Dendritic cell treated with granulocyte-macrophage colony-stimulating factor and Interleukin-4, amounts not matched to agents 40 ng/mL and 50 ng/mL, for 4 days (primary cell): ENCODE measurements at regions not wholly inside any gene's neighbourhood (a gene's known extent, or its start where the extent isn't known, plus 50 kb on each side); places are given as distances from the start of the nearest gene placed in this dataset.
"Not testable (repeated sequence)": the region's sequence is repeated elsewhere in the genome, so short reads cannot be mapped to it uniquely, and the experiment has no call there.

Experiments
- H3K27ac Mint-ChIP-seq: one replicate; pipeline ENCODE4 v1.8.0; 2022; ENCODE audit warnings: mild to moderate bottlenecking, mixed read lengths
- H3K27me3 Mint-ChIP-seq: one replicate; pipeline ENCODE4 v1.8.0; 2022; ENCODE audit warnings: mild to moderate bottlenecking, mixed read lengths
- H3K36me3 Mint-ChIP-seq: one replicate; pipeline ENCODE4 v1.8.0; 2022; ENCODE audit warnings: low read depth, mixed read lengths
- H3K4me1 Mint-ChIP-seq: one replicate; pipeline ENCODE4 v1.8.0; 2022; ENCODE audit warnings: low read depth, mixed read lengths
- H3K4me3 Mint-ChIP-seq: one replicate; pipeline ENCODE4 v1.8.0; 2022; ENCODE audit warnings: mild to moderate bottlenecking, moderate library complexity, mixed read lengths
- H3K9me3 Mint-ChIP-seq: one replicate; pipeline ENCODE4 v1.8.0; 2022; ENCODE audit warnings: mixed read lengths
- intact Hi-C: fragments of 100-400 bp; cut with micrococcal nuclease; formaldehyde crosslinking; loops from one replicate; pipeline ENCODE4 v1.15.0; 2022

DNA sequence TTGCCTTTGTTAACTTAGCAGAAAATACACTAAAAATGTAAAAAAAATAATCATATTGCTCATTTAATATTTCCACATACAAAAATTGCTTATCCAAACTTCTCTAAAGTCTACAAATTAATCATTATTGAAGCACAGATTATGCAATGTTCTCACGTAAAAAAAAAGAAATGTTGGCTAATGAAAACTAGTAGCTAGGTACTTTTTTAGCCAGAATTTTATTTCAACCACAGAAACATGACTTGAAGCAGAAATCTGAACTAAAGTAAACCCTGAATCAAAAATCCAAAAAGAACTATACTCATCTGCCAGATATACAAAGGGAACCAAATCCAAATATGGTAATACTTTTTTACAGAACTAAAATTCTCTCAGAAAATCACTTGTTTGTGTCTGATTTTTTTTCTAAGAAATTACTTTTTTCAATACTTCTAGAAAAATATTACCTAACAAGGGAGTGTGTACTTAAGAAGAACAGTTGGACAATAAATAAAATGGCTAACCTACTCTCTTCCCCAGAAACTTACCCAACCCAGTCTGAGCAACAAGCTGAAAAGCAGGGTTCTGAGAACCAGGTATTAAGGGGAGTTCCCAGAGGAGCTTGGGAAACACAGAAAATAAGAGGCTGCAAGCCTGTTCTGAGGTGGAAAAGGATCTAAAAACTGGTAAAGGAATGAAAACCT is 78.4 kb upstream of the RAP1B start:
- Mint-ChIP-seq H3K36me3 (no peaks in the 10 kb centered on the region), H3K27me3 (no peaks in the 10 kb centered on the region), H3K9me3 (no peaks in the 10 kb centered on the region), H3K4me3 (no peak overlapping the region), H3K4me1 (peaks cover 21% of the 10 kb centered on the region), H3K27ac (peak overlapping the region; percentile 72)
- intact Hi-C loops: loop anchor here (1.0 kb wide), 1 partner anchor 28 kb away; no protein-coding TSS in a partner anchor

- Mint-ChIP-seq H3K36me3 (no peaks in the 10 kb centered on the region), H3K27me3 (no peaks in the 10 kb centered on the region), H3K9me3 (no peaks in the 10 kb centered on the region), H3K4me3 (peak overlapping the region; percentile 1), H3K4me1 (peaks cover 21% of the 10 kb centered on the region), H3K27ac (peak overlapping the region; percentile 72)
- intact Hi-C loops: loop anchor here (1.0 kb wide), 1 partner anchor 27 kb away; no protein-coding TSS in a partner anchor
Observed at GRCh38 chr12:68532887-68533248, 77.8 kb upstream of the RAP1B start.

DNA sequence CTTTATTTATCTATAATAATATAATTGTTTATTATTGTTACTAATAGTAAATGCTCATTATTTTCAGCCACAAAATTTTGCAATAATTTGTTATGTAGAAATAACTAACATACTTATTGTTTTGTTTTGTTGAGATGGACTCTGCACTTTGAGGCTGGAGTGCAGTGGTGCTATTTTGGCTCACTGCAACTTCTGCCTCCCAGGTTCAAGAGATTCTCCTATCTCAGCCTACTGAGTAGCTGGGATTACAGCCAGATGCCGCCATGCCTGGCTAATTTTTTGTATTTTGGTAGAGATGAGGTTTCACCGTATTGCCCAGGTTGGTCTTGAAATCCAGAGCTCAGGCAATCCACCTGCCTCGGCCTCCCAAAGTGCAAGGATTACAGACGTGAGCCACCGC is 76.6 kb upstream of the RAP1B start:
- no peaks in the 10 kb centered on the region for H3K27me3 Mint-ChIP-seq
- intact Hi-C loops: no loop called here
- H3K27ac Mint-ChIP-seq: no peak overlapping the region
- no peak overlapping the region for H3K4me3 Mint-ChIP-seq
- peaks cover 27% of the 10 kb centered on the region for H3K4me1 Mint-ChIP-seq
- no peaks in the 10 kb centered on the region for H3K36me3 Mint-ChIP-seq
- H3K9me3 Mint-ChIP-seq: no peaks in the 10 kb centered on the region

- Mint-ChIP-seq H3K4me3 (no peak overlapping the region), H3K9me3 (peaks cover 8% of the 10 kb centered on the region), H3K4me1 (peaks cover 39% of the 10 kb centered on the region), H3K27me3 (no peaks in the 10 kb centered on the region), H3K36me3 (no peaks in the 10 kb centered on the region), H3K27ac (no peak overlapping the region)
- intact Hi-C loops: no loop called here
Observed at GRCh38 chr12:68536885-68537485, 73.7 kb upstream of the RAP1B start.

GRCh38 chr12:68537571-68537970 is 73.1 kb upstream of the RAP1B start:
- Mint-ChIP-seq H3K9me3 (peaks cover 8% of the 10 kb centered on the region), H3K36me3 (no peaks in the 10 kb centered on the region), H3K27ac (no peak overlapping the region), H3K27me3 (no peaks in the 10 kb centered on the region), H3K4me1 (peaks cover 39% of the 10 kb centered on the region), H3K4me3 (no peak overlapping the region)
- intact Hi-C loops: no loop called here

DNA sequence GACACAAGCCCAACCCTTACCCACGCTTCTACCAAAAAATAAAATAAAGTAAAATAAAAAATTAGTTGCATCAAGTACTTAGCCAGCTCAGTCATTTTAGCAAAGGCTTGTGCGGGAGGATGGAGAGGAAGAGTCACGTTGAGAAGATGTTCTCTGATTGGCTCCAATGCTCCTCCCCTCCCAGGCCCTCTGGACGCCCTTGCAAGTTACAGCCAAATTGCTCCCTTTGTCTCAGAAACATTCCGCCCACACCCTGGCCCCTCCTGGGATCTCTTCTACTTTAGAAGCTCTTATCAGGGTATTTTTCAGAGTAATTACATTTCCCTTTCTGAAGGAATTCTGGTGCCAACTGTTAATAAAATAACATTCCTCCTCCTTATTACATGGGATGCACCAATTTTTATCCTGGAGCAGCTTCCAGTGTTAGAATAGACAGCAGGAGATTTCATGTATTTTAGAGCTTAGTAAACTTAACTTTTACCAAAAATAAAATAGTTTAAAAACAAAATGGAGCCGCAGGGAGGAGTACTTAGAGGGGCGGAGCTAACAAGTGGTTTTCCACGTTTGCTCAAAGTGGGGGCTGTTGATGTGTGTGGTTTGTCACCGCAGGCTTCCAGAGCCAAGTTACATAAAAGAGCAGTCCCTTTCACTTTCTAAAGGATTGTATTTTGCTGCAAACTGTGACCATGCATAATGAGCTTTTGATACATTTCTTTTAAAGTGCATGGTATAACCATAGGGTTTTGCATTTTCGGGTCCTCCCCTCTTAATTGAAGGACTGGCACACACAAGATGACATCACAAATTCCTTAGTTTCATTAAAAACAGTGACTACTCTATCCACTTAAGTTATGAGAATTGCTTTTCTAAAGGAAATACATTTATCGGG is 71.7 kb upstream of the RAP1B start:
- no peaks in the 10 kb centered on the region for H3K27me3 Mint-ChIP-seq
- peaks cover 11% of the 10 kb centered on the region for H3K9me3 Mint-ChIP-seq
- no peak overlapping the region for H3K4me3 Mint-ChIP-seq
- peaks cover 28% of the 10 kb centered on the region for H3K4me1 Mint-ChIP-seq
- H3K36me3 Mint-ChIP-seq: no peaks in the 10 kb centered on the region
- H3K27ac Mint-ChIP-seq: no peak overlapping the region
- intact Hi-C loops: no loop called here

GRCh38 chr12:68539615-68539952 is 71.1 kb upstream of the RAP1B start:
- Mint-ChIP-seq H3K27ac (no peak overlapping the region), H3K4me1 (peaks cover 28% of the 10 kb centered on the region), H3K4me3 (no peak overlapping the region), H3K36me3 (no peaks in the 10 kb centered on the region), H3K9me3 (peaks cover 16% of the 10 kb centered on the region), H3K27me3 (no peaks in the 10 kb centered on the region)
- intact Hi-C loops: no loop called here

GRCh38 chr12:68540768-68541167 is 69.9 kb upstream of the RAP1B start:
- H3K27ac Mint-ChIP-seq: peak overlapping the region; percentile 45
- intact Hi-C loops, H3K4me3 Mint-ChIP-seq, H3K27me3 Mint-ChIP-seq, H3K36me3 Mint-ChIP-seq: not testable (repeated sequence)
- H3K9me3 Mint-ChIP-seq: peaks cover 16% of the 10 kb centered on the region
- peaks cover 28% of the 10 kb centered on the region for H3K4me1 Mint-ChIP-seq

GRCh38 chr12:68547318-68547717 is 63.4 kb upstream of the RAP1B start:
- H3K27ac Mint-ChIP-seq, H3K4me3 Mint-ChIP-seq, intact Hi-C loops, H3K4me1 Mint-ChIP-seq, H3K27me3 Mint-ChIP-seq, H3K36me3 Mint-ChIP-seq: not testable (repeated sequence)
- peaks cover 28% of the 10 kb centered on the region for H3K9me3 Mint-ChIP-seq

DNA sequence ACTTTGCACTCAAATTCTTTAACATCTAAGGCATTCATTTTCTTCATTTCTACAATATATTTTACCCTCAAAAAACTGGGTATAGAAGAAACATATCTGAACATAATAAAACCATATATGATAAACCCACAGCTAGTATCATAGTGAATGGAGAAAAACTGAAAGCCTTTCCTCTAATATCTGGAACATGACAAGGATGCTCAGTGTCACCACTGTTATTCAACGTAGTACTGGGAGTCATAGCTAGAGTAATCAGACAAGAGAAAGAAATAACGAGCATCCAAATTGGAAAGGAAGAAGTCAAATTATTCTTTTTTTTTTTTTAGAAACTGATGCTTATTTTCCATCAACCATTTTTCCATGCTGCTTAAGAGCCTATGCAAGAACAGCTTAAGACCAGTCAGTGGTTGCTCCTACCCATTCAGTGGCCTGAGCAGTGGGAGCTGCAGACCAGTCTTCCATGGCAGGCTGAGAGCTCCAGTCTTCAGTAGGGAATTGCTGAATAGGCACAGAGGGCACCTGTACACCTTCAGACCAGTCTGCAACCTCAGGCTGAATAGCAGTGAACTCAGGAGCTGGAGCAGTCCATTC is 58.0 kb upstream of the RAP1B start:
- H3K27ac Mint-ChIP-seq, intact Hi-C loops, H3K4me3 Mint-ChIP-seq, H3K9me3 Mint-ChIP-seq, H3K27me3 Mint-ChIP-seq, H3K4me1 Mint-ChIP-seq, H3K36me3 Mint-ChIP-seq: not testable (repeated sequence)

DNA sequence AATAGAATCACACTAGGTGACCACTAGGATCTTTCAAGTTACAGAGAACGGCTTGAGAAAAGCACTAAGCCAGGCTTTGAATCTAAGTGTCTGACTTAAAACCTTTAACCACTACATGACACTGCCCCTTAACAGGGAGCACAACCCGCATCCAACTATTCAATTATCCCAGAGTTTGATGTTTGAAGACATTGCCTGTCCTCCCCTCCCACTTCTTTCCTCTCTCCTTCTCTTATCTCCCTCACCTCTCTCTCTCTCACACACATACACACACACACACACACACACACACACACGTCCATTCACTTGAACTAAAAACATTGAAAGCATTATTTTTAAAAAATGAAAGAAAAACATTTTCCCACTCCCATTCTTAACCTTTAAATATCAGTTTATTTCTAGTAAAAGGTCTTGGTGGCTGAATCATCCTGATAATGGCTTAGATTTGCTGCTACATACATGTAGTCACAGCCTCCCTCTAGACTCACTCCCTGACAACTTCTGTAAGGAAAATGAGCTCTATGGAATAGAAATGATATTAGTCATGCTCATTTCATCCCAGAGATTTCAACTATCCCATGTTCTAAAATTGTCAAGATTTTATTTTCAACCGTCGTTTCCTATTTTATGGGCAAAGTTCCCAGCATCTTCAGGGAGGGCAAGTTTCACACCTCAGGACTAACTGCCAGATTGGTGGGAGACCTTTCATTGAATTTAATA is 53.5 kb upstream of the RAP1B start:
- Mint-ChIP-seq H3K36me3 (no peaks in the 10 kb centered on the region), H3K9me3 (no peaks in the 10 kb centered on the region), H3K27ac (no peak overlapping the region), H3K4me1 (peaks cover 27% of the 10 kb centered on the region), H3K4me3 (no peak overlapping the region), H3K27me3 (no peaks in the 10 kb centered on the region)
- intact Hi-C loops: no loop called here

DNA sequence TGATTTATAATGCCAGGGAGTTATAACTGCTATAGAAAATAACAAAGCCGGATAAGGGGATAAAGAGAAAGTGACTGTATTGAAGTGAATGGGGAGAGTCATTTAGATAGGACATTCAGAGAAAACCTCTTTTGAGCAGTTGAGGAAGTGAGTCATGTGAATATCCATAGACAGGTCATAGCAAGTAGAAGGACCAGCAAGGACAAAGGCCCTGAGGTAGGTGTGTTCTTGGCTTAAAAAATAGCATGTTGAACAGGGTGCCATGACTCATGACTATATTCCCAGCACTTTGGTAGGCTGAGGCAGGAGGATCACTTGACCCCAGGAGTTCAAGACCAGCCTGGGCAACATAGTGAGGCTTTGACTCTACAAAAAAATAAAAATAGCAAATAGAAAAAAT is 51.5 kb upstream of the RAP1B start:
- Mint-ChIP-seq H3K36me3 (no peaks in the 10 kb centered on the region), H3K4me1 (peaks cover 32% of the 10 kb centered on the region), H3K4me3 (peak overlapping the region; percentile 13), H3K27ac (peak overlapping the region; percentile 96), H3K9me3 (no peaks in the 10 kb centered on the region), H3K27me3 (no peaks in the 10 kb centered on the region)
- intact Hi-C loops: no loop called here

DNA sequence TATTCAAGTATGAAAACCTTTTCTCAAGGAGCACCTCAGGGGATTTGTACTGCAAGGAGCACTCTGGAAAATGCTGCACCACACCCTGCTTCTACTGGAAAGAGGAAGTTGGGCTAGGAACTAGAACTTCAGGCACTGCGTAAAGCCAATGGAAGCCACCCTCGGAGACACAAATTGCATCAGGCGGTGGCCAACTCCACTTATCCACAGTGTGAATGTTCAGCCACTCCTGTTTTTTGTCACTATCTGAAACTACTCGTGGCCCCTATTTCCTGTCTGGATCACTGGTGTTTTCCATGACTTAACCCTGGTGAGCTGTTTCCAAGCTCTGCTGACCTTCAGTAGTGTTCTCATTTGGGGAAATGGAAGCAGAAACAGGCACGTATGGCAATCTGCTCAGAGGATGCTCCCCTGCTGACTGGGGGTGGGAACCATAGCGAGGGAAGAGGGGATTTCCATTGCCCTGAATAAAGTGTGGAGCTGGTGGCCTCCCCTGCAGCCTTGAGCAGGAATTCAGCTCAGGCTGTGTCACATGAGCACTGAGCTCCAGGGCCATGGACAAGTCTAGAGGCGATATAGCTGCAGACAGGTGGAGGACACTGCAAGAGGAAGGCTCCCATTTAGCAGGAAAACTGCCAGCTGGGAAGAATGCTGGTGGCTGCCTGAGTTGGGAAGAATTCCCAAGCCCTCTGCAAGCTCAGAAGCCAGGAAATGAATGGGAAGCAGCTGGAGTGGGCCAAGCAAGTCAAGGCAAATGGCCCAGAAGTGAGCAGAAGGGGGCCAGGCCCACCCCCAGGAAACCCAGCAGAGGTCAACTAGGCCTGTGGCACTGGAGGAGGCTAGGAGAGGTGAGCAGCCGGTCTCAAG is 50.5 kb upstream of the RAP1B start:
- intact Hi-C loops: loop anchor here (1.0 kb wide), 2 partner anchors 28 to 50 kb away; partner anchors contain the start of gene RAP1B
- peak overlapping the region; percentile 53 for H3K4me3 Mint-ChIP-seq
- H3K36me3 Mint-ChIP-seq: no peaks in the 10 kb centered on the region
- peak overlapping the region; percentile 96 for H3K27ac Mint-ChIP-seq
- no peaks in the 10 kb centered on the region for H3K9me3 Mint-ChIP-seq
- H3K27me3 Mint-ChIP-seq: no peaks in the 10 kb centered on the region
- peaks cover 34% of the 10 kb centered on the region for H3K4me1 Mint-ChIP-seq
